ENCODE measurements at regions not wholly inside any gene's neighbourhood (a gene's known extent, or its start where the extent isn't known, plus 50 kb on each side); places are given as distances from the start of the nearest gene placed in this dataset.
"Not testable (repeated sequence)": the region's sequence is repeated elsewhere in the genome, so short reads cannot be mapped to it uniquely, and the experiment has no call there.

DNA sequence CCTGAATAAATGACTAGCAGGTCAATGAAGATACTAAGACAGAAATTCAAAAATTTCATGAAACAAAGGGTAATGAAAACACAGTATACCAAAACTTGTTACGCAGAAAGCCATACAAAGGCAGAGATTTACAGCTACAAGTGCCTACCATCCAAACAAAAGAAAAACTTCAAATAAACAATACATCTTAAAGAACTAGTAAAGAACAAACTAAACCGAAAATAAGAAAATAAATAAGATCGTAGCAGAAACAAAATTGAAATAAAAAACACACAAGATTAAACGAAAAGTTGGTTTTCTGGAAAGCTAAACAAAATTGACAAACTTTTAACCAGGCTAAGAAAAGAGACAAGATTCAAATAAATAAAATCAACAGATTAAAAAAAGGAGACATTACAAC is 51.5 kb downstream of the VPREB1 start:
- not testable (repeated sequence) for DNase-seq

DNA sequence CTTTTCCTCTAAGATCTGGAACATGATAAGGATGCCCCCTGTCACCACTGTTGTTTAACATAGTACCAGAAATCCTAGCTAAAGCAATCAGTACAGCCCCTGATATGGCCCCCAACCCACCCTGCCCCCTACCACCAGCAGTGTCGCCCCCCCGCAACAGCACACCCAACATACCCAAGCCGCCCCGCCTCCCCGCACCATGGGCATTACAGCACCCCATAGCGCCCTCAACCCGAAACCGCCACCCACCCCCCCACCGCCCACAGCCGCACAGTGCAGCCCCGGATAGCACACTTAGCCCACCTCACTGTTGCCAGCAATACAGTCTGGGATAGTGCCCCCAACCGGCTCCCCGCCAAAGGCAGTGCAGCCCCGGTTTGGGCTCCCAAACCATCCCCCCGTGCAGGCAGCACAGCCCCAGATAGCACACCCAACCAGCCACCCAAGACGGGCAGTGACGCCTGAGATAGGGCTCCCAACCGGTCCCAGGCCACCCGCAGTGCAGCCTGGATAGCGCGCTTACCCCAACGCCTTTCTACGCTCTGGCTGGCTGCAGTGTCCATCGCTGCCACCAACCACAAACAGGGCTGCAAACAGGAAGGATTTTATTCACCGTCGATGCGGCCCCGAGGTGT is 52.7 kb downstream of the VPREB1 start:
- not testable (repeated sequence) for DNase-seq

DNA sequence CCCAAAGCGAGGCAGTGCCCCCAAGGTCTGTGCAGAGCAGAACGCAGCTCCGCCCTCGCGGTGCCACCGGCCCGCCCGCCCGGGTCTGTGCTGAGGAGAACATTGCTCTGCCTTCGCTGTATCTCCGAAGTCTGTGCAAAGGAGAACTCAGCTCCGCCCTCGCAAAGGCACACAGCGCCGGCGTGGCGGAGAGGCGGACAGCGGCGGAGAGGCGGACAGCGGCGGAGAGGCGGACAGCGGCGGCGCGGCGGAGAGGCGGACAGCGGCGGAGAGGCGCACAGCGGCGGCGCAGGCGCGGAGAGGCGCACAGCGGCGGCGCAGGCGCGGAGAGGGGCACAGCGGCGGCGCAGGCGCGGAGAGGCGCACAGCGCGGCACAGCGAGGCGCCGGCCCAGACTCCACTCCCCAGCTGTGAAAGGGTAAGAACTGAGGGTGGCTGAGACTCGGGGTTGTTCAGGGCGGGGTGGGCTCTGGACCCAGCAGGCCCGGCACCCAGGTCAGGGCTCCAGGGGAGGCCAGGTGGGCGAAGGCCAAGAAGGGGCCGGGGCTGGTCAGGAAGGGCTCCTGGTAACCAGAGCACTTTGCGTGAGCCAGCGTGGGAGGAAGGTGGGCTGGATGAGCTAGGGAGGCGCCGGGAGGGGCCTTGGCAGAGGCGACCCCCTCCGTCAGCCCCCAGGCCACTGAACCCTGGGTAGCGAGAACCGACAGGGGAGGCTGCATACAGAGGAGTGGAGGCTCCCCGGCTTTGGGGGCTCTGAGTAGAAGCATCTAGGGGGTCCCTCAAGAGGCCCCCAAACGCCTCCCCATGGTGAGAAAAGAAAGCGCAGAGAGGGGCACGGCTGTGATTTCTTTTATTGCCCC is 53.4 kb downstream of the VPREB1 start:
- peak; percentile 66 for DNase-seq

DNA sequence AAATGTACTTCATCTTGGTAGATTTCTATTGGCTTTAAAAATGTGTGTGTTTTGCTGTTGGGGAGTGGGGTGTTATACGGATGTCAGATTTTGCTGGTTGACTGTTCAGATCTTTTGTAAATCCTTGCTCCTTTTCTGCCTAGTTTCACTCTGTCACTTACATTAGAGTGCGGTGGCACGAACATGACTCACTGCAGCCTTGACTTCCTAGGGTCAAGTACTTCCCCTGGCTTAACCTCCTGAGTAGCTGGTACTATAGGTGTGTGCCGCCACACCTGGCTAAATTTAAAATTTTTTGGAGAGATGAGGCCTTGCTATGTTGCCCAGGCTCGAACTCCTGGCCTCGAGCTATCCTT is 54.0 kb downstream of the VPREB1 start:
- not testable (repeated sequence) for DNase-seq

DNA sequence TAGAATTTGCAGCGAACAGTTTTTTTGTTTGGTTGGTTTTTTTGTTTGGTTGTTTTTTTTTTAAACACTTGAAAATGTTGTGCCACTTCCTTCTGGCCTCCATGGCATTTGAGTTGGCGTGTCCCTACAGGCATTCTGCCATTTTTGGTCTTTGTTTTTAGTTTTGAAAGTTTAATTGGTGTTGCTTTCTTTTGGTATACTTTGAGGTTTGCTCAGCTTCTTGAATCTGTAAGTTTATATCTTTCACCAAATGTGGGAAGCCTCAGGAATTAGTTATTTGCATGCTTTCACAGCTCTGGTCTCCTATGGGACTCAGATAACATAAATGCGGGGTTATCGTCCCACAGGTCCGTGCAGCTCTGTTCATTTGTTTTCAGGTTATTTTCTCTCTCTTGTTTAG is 55.9 kb downstream of the VPREB1 start:
- not testable (repeated sequence) for DNase-seq

DNA sequence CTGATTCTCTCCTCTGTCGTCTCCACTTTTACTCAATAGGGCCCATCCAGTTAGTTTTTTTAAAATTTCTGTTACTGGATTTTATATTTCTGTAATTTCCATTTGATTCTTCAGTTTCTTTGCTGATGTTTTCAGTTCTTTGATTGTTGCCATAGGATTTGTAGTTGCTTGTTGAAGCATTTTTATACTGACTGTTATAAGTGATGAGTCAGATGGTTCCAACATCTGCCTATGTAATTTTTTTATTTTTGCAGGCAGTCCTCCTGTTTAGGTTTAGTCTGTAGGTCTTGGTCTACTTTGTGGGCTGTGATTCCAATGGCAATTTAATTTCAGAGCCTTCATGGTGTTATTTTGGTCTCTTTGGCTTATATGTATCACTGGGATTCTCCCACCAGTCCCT is 56.4 kb downstream of the VPREB1 start:
- DNase-seq, result not testable (repeated sequence)

DNA sequence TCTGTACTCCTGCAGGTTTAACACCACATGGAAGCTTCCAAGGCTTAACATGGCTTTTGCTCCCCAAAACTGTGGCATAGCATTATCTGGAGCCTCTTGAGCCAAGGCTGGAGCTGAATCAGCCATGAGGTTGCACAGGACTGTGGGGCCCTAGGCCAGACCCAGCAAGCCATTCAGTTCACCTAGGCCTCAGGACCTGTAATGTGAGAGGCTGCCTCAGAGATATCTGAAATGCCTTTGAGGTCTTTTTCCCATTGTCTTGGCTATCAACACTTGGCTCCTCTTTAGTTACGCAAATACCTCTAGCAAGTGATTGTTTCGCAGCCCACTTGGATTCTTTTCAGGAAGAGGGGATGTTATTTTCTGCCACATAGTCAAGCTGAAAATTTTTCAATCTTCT is 72.0 kb downstream of the VPREB1 start:
- DNase-seq, result no peak

DNA sequence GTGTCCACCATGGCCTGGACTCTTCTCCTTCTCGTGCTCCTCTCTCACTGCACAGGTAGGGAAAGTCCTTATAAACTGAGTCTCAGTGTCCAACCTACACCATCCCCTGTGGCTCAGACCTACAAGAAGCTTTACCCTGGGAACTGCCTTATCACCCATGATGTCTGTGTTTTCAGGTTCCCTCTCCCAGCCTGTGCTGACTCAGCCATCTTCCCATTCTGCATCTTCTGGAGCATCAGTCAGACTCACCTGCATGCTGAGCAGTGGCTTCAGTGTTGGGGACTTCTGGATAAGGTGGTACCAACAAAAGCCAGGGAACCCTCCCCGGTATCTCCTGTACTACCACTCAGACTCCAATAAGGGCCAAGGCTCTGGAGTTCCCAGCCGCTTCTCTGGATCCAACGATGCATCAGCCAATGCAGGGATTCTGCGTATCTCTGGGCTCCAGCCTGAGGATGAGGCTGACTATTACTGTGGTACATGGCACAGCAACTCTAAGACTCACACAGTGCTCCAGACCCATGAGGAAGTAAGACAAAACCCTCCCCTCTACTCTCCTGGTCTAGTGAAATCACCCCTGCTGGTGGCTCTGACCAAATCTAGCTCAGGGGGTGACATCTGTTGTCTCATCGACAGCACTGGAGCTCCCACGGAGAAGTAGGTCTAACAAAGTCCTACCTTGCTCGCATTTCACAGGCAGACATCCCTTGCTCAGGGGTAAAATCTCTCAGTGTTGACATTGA is 74.3 kb downstream of the VPREB1 start:
- DNase-seq, result no peak

DNA sequence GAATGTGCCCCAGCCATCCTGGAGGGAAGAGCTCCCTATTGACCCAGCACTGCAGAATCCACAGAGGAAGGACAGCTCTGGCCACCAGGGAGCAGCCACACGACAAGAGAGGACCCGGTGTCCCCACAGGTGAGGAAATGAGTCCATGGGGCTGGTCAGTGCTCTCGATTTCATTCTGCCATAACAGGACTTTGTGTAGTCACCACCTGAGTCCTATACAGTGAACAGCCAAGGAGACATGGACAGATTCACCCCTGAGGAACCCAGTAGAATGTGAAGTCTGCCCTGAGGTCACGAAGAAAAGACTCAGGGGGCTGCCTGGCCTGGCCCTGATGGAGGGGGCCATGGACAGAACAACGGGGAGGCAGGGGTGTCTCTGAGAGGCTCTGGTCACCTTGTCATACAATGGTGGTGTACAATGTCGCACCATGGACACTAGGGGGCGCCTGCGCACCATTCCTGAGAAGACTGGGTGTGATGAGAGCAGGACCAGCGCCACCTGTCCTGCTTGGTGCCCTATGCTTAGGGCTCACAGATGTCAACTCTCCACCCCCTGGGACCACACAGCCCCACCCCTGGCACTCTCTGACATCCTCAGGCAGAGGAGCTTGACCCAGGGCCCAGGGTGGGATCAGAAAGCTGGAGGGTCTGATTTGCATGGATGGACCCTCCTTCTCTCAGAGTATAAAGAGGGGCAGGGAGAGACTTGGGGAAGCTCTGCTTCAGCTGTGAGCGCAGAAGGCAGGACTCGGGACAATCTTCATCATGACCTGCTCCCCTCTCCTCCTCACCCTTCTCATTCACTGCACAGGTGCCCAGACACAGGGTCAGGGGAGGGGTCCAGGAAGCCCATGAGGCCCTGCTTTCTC is 77.4 kb downstream of the VPREB1 start:
- DNase-seq, result peak; percentile 59

DNA sequence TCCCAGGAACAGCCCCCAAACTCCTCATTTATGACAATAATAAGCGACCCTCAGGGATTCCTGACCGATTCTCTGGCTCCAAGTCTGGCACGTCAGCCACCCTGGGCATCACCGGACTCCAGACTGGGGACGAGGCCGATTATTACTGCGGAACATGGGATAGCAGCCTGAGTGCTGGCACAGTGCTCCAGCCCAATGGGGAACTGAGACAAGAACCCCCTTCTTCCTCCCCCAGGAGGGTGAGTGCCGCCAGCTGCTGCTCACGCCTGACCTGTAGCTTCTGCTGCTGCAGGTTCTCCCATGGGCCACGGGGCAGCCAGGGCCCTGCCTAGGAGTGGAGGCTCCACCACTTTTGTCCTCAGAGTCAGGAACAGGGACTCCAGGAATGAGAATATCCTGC is 78.2 kb downstream of the VPREB1 start:
- DNase-seq, result no peak

DNA sequence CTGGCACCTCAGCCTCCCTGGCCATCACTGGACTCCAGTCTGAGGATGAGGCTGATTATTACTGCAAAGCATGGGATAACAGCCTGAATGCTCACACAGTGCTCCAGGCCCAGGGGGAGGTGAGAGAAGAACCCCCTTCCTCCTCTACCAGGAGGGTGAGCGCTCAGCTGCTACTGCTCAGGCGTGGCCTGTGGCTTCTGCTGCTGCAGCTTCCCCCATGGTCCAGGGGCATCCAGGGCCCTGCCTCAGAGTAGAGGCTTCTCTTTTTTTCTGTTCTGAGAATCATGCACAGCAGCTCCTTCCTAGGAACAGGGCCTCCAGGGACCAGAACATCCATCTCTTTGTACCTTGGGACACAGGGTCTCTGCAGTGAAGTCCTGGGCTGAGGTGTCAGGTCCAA is 83.1 kb downstream of the VPREB1 start:
- peak; percentile 5 for DNase-seq

DNA sequence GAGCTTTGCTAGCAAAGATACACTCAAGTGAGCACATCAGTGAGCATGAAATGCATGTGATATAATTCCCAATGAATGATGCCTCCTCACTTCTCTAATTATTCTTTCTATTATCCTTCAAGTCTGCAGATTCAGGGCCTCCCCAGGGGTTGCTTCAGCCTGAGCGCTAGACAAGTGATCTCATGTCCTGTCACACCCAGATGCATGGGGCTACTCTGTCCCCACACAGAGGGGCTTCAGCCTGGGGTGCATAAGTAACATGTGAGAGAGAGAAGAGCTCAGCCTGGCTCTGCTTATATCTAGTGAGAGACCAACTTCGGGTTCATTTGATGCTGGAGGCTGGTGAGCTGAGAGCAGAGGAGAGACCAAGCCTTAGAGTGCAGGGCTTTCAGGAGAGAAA is 85.2 kb downstream of the VPREB1 start:
- DNase-seq, result no peak

DNA sequence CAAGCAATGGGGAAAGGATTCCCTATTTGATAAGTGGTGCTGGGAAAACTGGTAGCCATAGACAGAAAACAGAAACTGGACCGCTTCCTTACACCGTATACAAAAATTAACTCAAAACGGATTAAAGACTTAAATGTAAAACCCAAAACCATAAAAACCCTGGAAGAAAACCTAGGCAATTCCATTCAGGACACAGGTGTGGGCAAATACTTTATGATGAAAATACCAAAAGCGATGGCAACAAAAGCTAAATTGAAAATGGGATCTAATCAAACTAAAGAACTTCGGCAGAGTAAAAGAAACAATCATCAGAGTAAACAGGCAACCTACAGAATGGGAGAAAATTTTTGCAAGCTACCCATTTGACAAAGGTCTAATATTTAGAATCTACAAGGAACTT is 91.1 kb downstream of the VPREB1 start:
- not testable (repeated sequence) for DNase-seq

DNA sequence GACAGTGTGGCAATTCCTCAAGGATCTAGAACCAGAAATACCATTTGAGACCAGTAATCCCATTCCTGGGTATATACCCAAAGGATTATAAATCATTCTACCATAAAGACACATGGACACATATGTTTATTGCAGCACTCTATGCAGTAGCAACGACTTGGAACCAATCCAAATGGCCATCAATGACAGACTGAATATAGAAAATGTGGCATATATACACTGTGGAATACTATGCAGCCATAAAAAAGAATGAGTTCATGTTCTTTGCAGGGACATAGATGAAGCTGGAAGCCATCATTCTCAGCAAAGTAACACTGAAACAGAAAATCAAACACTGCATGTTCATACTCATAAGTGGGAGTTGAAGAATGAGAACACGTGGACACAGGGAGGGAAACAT is 91.7 kb downstream of the VPREB1 start:
- DNase-seq, result not testable (repeated sequence)

DNA sequence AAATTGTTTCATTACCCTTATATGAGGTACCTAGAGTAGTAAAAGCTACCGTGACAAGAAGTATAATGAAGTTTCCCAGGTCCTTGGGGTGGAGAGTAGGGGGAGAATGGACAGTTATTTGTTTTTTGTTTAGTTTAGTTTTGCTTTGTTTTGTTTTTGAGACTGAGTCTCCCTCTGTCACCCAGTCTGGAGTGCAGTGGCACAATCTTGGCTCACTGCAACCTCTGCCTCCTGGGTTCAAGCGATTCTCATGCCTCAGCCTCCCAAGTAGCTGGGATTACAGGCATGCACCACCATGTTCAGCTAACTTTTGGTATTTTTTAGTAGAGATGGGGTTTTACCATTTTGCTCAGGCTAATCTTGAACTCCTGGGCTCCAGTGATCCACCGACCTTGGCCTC is 94.2 kb downstream of the VPREB1 start:
- DNase-seq, result not testable (repeated sequence)

DNA sequence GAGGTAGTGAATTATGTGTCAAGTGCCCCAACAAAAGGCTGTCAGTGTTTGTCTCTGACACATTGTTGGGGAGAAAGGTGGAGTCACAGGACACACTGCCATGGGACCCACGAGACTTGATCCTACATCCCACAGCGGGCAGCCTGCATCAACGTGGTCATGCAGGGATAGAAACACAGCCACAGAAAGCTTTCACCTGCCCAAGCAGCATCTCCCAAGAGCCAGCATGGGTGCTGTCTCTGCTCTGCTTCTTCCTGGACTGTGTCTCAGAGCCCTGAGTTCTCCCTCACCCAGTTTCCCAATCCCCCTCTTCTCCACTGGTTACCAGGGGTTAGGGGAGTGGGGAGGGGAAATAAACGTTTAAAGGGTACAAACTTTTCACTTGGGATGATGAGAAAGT is 97.2 kb downstream of the VPREB1 start:
- DNase-seq, result no peak

DNA sequence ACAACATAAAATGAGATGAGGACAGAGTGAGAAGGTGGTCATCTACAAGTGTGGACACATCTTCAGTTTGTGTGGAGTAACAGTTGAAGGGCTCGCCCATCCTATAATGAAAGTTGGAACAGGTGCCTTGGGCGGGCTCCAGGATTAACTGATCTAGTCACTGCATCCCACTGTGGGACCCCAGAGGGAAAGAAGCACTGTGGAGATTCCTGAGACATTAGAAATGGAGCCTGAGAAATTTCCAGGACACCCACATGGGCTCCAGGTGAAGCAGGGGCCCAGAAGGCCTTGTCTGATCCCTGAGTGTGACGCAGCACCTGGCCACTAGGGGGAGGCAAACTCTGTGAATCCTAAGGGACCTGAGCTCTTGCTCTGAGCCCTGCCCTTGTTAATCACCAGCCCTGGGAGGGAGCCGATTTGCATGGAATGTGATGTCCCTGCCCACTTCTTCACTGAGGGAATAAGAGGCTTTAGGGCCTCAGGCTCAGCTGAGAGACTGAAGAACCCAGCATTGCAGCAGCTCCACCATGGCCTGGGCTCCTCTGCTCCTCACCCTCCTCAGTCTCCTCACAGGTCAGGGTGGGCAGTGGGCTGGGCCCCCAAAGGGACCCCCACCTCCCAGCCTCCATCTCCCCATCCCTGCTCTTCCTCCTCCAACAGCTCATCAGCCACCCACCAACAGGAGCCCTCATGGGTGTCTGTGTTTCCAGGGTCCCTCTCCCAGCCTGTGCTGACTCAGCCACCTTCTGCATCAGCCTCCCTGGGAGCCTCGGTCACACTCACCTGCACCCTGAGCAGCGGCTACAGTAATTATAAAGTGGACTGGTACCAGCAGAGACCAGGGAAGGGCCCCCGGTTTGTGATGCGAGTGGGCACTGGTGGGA is 98.4 kb downstream of the VPREB1 start:
- peak; percentile 39 for DNase-seq

DNA sequence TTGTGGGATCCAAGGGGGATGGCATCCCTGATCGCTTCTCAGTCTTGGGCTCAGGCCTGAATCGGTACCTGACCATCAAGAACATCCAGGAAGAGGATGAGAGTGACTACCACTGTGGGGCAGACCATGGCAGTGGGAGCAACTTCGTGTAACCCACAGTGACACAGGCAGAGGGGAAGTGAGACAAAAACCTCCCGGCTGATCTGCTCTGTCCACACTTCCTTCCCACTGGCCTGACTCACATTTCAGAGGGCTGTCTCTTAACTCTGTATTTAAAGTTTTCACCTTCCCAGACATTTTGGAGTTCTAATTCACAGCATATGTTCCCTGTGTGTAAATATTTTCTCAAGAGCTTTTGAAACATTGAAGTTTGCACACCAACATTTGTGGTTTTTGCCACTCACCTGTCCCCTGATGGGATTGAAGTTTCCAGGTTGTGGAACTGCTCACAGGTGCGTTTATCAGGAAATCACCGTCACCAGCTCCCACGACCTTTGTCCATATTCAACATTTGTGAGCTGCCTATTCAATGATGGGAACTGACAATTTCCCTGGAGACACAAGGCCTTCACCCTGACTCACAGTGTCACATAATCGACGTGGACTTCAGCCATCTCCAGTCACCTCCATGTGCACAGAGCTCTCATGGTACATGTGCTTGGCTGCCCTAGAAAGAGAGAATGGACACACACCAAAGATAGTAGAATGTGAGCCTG is 99.2 kb downstream of the VPREB1 start:
- peak; percentile 65 for DNase-seq

DNA sequence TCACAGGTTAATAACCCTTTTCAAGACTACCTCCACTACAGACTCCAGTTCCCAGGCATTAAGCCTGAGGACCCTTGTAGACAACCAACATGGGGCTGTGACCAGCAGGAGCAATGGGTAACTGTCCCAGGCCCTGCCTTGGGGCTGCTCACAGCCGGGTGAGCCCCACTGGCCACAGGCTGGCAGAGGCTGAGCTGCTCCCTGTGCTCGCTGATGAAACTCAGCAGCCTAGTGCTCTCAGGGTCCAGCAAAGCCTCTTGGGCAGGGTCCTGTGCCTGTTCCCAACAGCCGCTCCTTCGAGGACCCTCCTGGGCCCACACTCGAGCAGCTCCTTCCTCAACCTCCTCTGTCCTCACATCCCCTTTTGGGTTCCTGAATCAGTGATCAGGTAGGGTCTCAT is 99.8 kb downstream of the VPREB1 start:
- no peak for DNase-seq

DNA sequence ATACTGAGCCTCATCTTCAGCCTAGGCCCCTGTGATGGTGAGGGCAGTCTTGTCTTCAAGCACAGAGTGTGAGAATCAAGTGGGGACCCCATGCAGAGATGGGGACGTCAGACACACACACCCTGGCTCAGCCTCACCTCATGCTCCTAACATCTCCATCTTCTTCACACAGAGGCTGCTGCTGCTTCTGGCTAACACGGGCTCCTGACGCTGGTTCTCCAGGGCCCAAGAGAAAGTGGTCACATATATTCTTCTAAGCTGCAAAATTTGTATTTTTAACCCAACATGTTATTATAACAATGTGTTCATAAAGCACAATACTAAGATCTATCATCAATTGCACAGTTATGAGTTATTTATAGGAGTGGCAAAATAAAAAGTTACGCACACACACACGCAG is 101.2 kb downstream of the VPREB1 start:
- DNase-seq, result no peak
